ENCODE measurements at regions not wholly inside any gene's neighbourhood (a gene's known extent, or its start where the extent isn't known, plus 50 kb on each side); places are given as distances from the start of the nearest gene placed in this dataset.
"Not testable (repeated sequence)": the region's sequence is repeated elsewhere in the genome, so short reads cannot be mapped to it uniquely, and the experiment has no call there.

DNA sequence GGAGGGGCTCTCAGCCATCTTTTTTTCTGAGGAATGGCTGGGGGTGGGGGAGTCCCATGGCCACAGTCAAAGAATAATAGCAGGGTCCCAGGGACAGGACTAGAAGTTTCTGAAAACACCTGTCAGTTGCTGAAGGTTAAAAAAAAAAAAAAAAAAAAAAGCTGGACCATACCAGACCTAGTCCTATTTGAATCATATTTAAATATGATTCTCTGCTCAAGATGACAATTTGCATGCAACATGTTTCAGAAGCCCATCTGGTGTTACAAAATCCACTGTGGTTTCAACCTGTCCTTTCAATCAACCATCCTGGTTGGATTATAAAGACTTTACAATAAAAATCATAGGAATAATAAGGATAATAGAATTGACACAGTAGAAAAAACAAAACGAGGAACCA is 153.7 kb downstream of the TENT5C start:
- Histone ChIP-seq H3K27me3 (no peaks in the 10 kb centered on the region), H3K27ac (no peak overlapping the region), H3K4me3 (no peak overlapping the region), H3K36me3 (no peaks in the 10 kb centered on the region), H3K9me3 (no peaks in the 10 kb centered on the region), H3K4me1 (no peaks in the 10 kb centered on the region)
- no peak for DNase-seq (ENCODE audit: low spot score in 2 of 2)
- TF ChIP-seq, protein P1, sequence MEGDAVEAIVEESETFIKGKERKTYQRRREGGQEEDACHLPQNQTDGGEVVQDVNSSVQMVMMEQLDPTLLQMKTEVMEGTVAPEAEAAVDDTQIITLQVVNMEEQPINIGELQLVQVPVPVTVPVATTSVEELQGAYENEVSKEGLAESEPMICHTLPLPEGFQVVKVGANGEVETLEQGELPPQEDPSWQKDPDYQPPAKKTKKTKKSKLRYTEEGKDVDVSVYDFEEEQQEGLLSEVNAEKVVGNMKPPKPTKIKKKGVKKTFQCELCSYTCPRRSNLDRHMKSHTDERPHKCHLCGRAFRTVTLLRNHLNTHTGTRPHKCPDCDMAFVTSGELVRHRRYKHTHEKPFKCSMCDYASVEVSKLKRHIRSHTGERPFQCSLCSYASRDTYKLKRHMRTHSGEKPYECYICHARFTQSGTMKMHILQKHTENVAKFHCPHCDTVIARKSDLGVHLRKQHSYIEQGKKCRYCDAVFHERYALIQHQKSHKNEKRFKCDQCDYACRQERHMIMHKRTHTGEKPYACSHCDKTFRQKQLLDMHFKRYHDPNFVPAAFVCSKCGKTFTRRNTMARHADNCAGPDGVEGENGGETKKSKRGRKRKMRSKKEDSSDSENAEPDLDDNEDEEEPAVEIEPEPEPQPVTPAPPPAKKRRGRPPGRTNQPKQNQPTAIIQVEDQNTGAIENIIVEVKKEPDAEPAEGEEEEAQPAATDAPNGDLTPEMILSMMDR (IDR thresholded peaks at IDR 0.05): no peak
- intact Hi-C loops (cut with DNase I): loop anchor here (1.0 to 10.0 kb wide), 4 partner anchors 137 to 395 kb away; partner anchors contain the start of gene MAN1A2

- TF ChIP-seq, protein P1 (IDR thresholded peaks at IDR 0.05): no peak
- intact Hi-C loops (cut with DNase I): no loop called here
- H3K4me3 ChIP-seq: no peak overlapping the region
- no peaks in the 10 kb centered on the region for H3K27me3 ChIP-seq
- H3K27ac ChIP-seq: no peak overlapping the region
- DNase-seq (ENCODE audit: low spot score in 2 of 2): no peak
- H3K4me1 ChIP-seq: no peaks in the 10 kb centered on the region
- no peaks in the 10 kb centered on the region for H3K36me3 ChIP-seq
- H3K9me3 ChIP-seq: no peaks in the 10 kb centered on the region
Observed at GRCh38 chr1:117760069-117760468, 154.2 kb downstream of the TENT5C start.

- Histone ChIP-seq H3K27me3 (no peaks in the 10 kb centered on the region), H3K27ac (no peak overlapping the region), H3K36me3 (no peaks in the 10 kb centered on the region), H3K9me3 (no peaks in the 10 kb centered on the region), H3K4me1 (no peaks in the 10 kb centered on the region), H3K4me3 (no peak overlapping the region)
- no peak for DNase-seq (ENCODE audit: low spot score in 2 of 2)
- TF ChIP-seq, protein P1 (IDR thresholded peaks at IDR 0.05): no peak
- intact Hi-C loops (cut with DNase I): no loop called here
Observed at GRCh38 chr1:117760485-117760884, 154.6 kb downstream of the TENT5C start.

DNA sequence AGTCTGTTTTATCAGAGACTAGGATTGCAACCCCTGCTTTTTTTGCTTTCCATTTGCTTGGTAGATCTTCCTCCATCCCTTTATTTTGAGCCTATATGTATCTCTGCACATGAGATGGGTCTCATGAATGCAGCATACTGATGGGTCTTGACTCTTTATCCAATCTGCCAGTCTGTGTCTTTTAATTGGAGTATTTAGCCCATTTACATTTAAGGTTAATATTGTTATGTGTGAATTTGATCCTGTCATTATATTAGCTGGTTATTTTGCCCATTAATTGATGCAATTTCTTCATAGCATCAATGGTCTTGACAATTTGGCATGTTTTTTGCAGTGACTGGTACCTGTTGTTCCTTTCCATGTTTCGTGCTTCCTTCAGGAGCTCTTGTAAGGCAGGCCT is 161.7 kb downstream of the GDAP2 start:
- H3K27ac ChIP-seq; intact Hi-C loops (cut with DNase I); DNase-seq (ENCODE audit: low spot score in 2 of 2); H3K4me3 ChIP-seq; H3K4me1 ChIP-seq; H3K36me3 ChIP-seq; H3K27me3 ChIP-seq: not testable (repeated sequence)
- H3K9me3 ChIP-seq: peaks cover 4 to 22% of the 10 kb centered on the region in 2 donors

DNA sequence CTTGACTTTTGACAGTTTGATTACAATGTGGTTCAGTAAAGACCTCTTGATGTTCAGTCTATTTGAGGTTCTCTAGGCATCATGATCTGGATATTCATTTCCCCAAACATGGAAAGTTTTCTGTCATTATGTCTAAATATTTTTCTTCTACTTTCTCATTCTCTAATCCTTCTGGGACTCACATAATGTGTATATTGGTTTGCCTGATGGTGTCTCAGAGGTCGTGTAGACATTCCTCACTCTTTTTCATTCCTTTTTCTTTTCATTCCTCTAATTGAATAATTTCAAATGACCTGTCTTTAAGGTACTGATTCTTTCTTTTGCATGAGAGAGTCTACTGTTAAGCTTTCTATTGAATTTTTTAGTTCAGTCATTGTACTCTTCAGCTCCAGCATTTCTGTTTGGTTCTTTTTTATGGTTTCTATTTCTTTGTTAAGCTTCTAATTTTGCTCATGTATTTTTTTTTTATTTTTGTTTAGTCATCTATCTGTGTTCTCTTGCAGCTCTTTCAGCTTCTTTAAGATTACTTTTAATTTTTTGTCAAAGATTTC is 158.4 kb downstream of the GDAP2 start:
- TF ChIP-seq, protein P1 (IDR thresholded peaks at IDR 0.05): no peak
- Histone ChIP-seq H3K4me1 (no peaks in the 10 kb centered on the region), H3K27ac (no peak overlapping the region), H3K4me3 (no peak overlapping the region), H3K36me3 (no peaks in the 10 kb centered on the region), H3K9me3 (peaks cover 4 to 22% of the 10 kb centered on the region in 2 donors), H3K27me3 (no peaks in the 10 kb centered on the region)
- no peak for DNase-seq (ENCODE audit: low spot score in 2 of 2)
- intact Hi-C loops (cut with DNase I): no loop called here

DNA sequence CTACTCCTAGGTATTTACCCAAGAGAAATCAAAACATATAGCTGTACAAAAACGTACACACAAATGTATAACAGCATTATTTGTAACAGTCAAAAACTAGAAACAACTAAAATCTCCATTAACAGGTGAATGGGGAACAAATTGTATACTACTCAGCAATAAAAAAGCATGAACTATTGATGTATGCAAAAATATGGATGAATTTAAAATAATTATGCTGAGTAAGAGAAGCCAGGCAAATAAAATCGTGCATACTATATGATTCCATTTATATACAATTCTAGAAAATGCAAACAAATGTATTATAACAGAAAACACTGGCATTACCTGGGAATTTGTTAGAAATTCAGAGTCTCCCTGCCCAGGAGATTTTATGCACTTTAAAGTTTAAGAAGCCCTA is 150.1 kb downstream of the GDAP2 start:
- Histone ChIP-seq H3K4me3 (no peak overlapping the region), H3K9me3 (no peaks in the 10 kb centered on the region), H3K4me1 (no peaks in the 10 kb centered on the region), H3K36me3 (no peaks in the 10 kb centered on the region), H3K27ac (no peak overlapping the region), H3K27me3 (no peaks in the 10 kb centered on the region)
- TF ChIP-seq, protein P1 (IDR thresholded peaks at IDR 0.05): no peak
- intact Hi-C loops (cut with DNase I): no loop called here
- no peak for DNase-seq (ENCODE audit: low spot score in 2 of 2)
